ENCODE measurements at regions not wholly inside any gene's neighbourhood (a gene's known extent, or its start where the extent isn't known, plus 50 kb on each side); places are given as distances from the start of the nearest gene placed in this dataset.

- Histone ChIP-seq H3K9me3 (ENCODE audit: low read length) (no peaks in the 10 kb centered on the region), H3K9me2 (ENCODE audit: insufficient read depth, low read length) (no peaks in the 10 kb centered on the region), H3K4me2 (ENCODE audit: low read length) (no peak overlapping the region), H3K4me3 (ENCODE audit: low read length) (no peak overlapping the region), H3F3A (ENCODE audit: insufficient read depth, low read length, poor library complexity, severe bottlenecking) (no peaks in the 10 kb centered on the region), H2AFZ (ENCODE audit: low read depth, low read length) (no peak overlapping the region), H3K27ac (ENCODE audit: low read length) (no peak overlapping the region), H3K9ac (ENCODE audit: low read length) (no peak overlapping the region), H3K27me3 (ENCODE audit: insufficient read depth, low read depth, low read length) (no peaks in the 10 kb centered on the region), H3K36me3 (ENCODE audit: insufficient read depth, low read length) (no peaks in the 10 kb centered on the region), H4K20me1 (ENCODE audit: insufficient read depth) (no peaks in the 10 kb centered on the region), H3K79me2 (replicated peaks; ENCODE audit: insufficient read depth, low read length) (no peaks in the 10 kb centered on the region)
- TF ChIP-seq EZH2 (IDR thresholded peaks at IDR 0.05; ENCODE audit: borderline replicate concordance, insufficient read depth, low read length, poor library complexity, severe bottlenecking): no peak
Measured at GRCh38 chr10:55242544-55242943, 441.5 kb upstream of the PCDH15 start.

- no peak overlapping the region for H3K27ac ChIP-seq (ENCODE audit: low read length)
- TF ChIP-seq SMC3 (conservative IDR thresholded peaks at IDR 0.05; ENCODE audit: poor library complexity) (no peak), CTCF (IDR thresholded peaks at IDR 0.05; ENCODE audit: poor library complexity, severe bottlenecking) (no peak)
- no peaks in the 10 kb centered on the region for H3K79me2 ChIP-seq (replicated peaks; ENCODE audit: insufficient read depth, low read length)
- no peaks in the 10 kb centered on the region for H3K9me2 ChIP-seq (ENCODE audit: insufficient read depth, low read length)
- H3K4me3 ChIP-seq (ENCODE audit: low read length): no peak overlapping the region
- no peaks in the 10 kb centered on the region for H3K27me3 ChIP-seq (ENCODE audit: insufficient read depth, low read depth, low read length)
- no peak overlapping the region for H2AFZ ChIP-seq (ENCODE audit: low read depth, low read length)
- H3K4me2 ChIP-seq (ENCODE audit: low read length): no peak overlapping the region
- no peaks in the 10 kb centered on the region for H3K9me3 ChIP-seq (ENCODE audit: low read length)
- no peaks in the 10 kb centered on the region for H4K20me1 ChIP-seq (ENCODE audit: insufficient read depth)
- no peaks in the 10 kb centered on the region for H3K36me3 ChIP-seq (ENCODE audit: insufficient read depth, low read length)
- no peaks in the 10 kb centered on the region for H3F3A ChIP-seq (ENCODE audit: insufficient read depth, low read length, poor library complexity, severe bottlenecking)
- H3K9ac ChIP-seq (ENCODE audit: low read length): no peak overlapping the region
Measured at GRCh38 chr10:55237462-55237861, 436.4 kb upstream of the PCDH15 start.

GRCh38 chr10:55233505-55233904 lies 432.5 kb upstream of the PCDH15 start:
- H3K4me2 ChIP-seq (ENCODE audit: low read length): no peak overlapping the region
- H3K79me2 ChIP-seq (replicated peaks; ENCODE audit: insufficient read depth, low read length): no peaks in the 10 kb centered on the region
- H3K9me2 ChIP-seq (ENCODE audit: insufficient read depth, low read length): no peaks in the 10 kb centered on the region
- H3F3A ChIP-seq (ENCODE audit: insufficient read depth, low read length, poor library complexity, severe bottlenecking): no peaks in the 10 kb centered on the region
- H2AFZ ChIP-seq (ENCODE audit: low read depth, low read length): no peak overlapping the region
- no peak overlapping the region for H3K27ac ChIP-seq (ENCODE audit: low read length)
- no peaks in the 10 kb centered on the region for H3K36me3 ChIP-seq (ENCODE audit: insufficient read depth, low read length)
- no peaks in the 10 kb centered on the region for H4K20me1 ChIP-seq (ENCODE audit: insufficient read depth)
- TF ChIP-seq EP300 (conservative IDR thresholded peaks at IDR 0.05; ENCODE audit: poor library complexity, severe bottlenecking) (no peak), CTCF (IDR thresholded peaks at IDR 0.05; ENCODE audit: poor library complexity, severe bottlenecking) (no peak), SMC3 (conservative IDR thresholded peaks at IDR 0.05; ENCODE audit: poor library complexity) (no peak), MXI1 (conservative IDR thresholded peaks at IDR 0.05; ENCODE audit: poor library complexity, severe bottlenecking) (no peak), POLR2AphosphoS5 (IDR thresholded peaks at IDR 0.05) (no peak), TAF1 (IDR thresholded peaks at IDR 0.05; ENCODE audit: low read depth) (no peak), EZH2 (IDR thresholded peaks at IDR 0.05; ENCODE audit: borderline replicate concordance, insufficient read depth, low read length, poor library complexity, severe bottlenecking) (no peak), RAD21 (conservative IDR thresholded peaks at IDR 0.05) (no peak), REST (IDR thresholded peaks at IDR 0.05; ENCODE audit: borderline replicate concordance) (no peak)
- H3K4me3 ChIP-seq (ENCODE audit: low read length): no peak overlapping the region
- H3K9ac ChIP-seq (ENCODE audit: low read length): no peak overlapping the region
- H3K9me3 ChIP-seq (ENCODE audit: low read length): no peaks in the 10 kb centered on the region
- H3K27me3 ChIP-seq (ENCODE audit: insufficient read depth, low read depth, low read length): no peaks in the 10 kb centered on the region

Measured in neural cell (in vitro differentiated cells).